ENCODE measurements at regions not wholly inside any gene's neighbourhood (a gene's known extent, or its start where the extent isn't known, plus 50 kb on each side); places are given as distances from the start of the nearest gene placed in this dataset.
A peak's percentile ranks its signal among the peaks of the same experiment; 100 is the strongest.

DNA sequence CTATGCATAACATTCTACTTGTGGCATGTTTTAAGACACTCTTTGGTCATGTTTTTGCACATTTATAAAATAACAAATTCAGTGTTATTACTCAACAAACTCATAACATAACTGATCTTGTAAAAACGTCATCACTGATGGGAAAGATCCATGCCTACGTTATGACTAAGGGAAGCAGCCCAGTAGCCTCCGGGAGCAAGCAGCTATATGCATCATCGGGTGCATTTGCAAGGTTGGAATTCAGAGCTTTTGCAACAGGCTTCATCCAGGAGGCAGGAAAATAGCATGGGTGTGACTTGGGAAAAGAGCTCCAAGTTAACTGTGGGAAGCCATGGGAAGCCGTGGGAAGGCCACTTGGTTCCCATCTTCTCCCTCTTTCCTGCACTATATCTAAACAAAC, 271.6 kb upstream of the SGK1 start:
- TF ChIP-seq ZC3H10 (CRISPR knock-in tag; IDR thresholded peaks at IDR 0.05) (peak; percentile 97), CSDC2 (CRISPR knock-in tag; IDR thresholded peaks at IDR 0.05) (no peak), ZFP30 (CRISPR knock-in tag; IDR thresholded peaks at IDR 0.05) (no peak), SNAI2 (CRISPR knock-in tag; IDR thresholded peaks at IDR 0.05) (no peak), RARB (CRISPR knock-in tag; IDR thresholded peaks at IDR 0.05) (no peak), ZNF565 (CRISPR knock-in tag; conservative IDR thresholded peaks at IDR 0.05; ENCODE audit: low read depth) (no peak), ARNTL (CRISPR knock-in tag; IDR thresholded peaks at IDR 0.05; ENCODE audit: borderline replicate concordance, low read depth) (no peak), ESRRG (CRISPR knock-in tag; IDR thresholded peaks at IDR 0.05) (no peak), BACH2 (CRISPR knock-in tag; IDR thresholded peaks at IDR 0.05; ENCODE audit: borderline replicate concordance) (no peak)
- TF ChIP-seq, protein P1, sequence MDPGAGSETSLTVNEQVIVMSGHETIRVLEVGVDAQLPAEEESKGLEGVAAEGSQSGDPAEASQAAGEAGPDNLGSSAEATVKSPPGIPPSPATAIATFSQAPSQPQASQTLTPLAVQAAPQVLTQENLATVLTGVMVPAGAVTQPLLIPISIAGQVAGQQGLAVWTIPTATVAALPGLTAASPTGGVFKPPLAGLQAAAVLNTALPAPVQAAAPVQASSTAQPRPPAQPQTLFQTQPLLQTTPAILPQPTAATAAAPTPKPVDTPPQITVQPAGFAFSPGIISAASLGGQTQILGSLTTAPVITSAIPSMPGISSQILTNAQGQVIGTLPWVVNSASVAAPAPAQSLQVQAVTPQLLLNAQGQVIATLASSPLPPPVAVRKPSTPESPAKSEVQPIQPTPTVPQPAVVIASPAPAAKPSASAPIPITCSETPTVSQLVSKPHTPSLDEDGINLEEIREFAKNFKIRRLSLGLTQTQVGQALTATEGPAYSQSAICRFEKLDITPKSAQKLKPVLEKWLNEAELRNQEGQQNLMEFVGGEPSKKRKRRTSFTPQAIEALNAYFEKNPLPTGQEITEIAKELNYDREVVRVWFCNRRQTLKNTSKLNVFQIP (CRISPR knock-in tag; IDR thresholded peaks at IDR 0.05; ENCODE audit: borderline replicate concordance, low read depth), result no peak
- TF ChIP-seq, protein P2, sequence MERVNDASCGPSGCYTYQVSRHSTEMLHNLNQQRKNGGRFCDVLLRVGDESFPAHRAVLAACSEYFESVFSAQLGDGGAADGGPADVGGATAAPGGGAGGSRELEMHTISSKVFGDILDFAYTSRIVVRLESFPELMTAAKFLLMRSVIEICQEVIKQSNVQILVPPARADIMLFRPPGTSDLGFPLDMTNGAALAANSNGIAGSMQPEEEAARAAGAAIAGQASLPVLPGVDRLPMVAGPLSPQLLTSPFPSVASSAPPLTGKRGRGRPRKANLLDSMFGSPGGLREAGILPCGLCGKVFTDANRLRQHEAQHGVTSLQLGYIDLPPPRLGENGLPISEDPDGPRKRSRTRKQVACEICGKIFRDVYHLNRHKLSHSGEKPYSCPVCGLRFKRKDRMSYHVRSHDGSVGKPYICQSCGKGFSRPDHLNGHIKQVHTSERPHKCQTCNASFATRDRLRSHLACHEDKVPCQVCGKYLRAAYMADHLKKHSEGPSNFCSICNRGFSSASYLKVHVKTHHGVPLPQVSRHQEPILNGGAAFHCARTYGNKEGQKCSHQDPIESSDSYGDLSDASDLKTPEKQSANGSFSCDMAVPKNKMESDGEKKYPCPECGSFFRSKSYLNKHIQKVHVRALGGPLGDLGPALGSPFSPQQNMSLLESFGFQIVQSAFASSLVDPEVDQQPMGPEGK (CRISPR knock-in tag; IDR thresholded peaks at IDR 0.05; ENCODE audit: borderline replicate concordance), result no peak
- TF ChIP-seq, protein P3, sequence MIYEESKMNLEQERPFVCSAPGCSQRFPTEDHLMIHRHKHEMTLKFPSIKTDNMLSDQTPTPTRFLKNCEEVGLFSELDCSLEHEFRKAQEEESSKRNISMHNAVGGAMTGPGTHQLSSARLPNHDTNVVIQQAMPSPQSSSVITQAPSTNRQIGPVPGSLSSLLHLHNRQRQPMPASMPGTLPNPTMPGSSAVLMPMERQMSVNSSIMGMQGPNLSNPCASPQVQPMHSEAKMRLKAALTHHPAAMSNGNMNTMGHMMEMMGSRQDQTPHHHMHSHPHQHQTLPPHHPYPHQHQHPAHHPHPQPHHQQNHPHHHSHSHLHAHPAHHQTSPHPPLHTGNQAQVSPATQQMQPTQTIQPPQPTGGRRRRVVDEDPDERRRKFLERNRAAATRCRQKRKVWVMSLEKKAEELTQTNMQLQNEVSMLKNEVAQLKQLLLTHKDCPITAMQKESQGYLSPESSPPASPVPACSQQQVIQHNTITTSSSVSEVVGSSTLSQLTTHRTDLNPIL (CRISPR knock-in tag; IDR thresholded peaks at IDR 0.05; ENCODE audit: low read depth), result no peak

Measured in SK-N-SH treated with all-trans-retinoic acid at 6 μM for 48 hours (cell line).